ENCODE measurements at regions not wholly inside any gene's neighbourhood (a gene's known extent, or its start where the extent isn't known, plus 50 kb on each side); places are given as distances from the start of the nearest gene placed in this dataset.

GRCh38 chr10:43869669-43870322, 221.1 kb upstream of the ZNF32 start:
- TF ChIP-seq CTCF (IDR thresholded peaks at IDR 0.05) (no peak), POLR2A (IDR thresholded peaks at IDR 0.05) (no peak)
